NOMO-1 treated with dmso at 0.1 percent for 144 hours (cell line): ENCODE measurements at regions not wholly inside any gene's neighbourhood (a gene's known extent, or its start where the extent isn't known, plus 50 kb on each side); places are given as distances from the start of the nearest gene placed in this dataset.

Experiments
- DNase-seq: peaks from one replicate; lab custom pipeline; 2025; ENCODE audit not compliant: unreplicated experiment; lab: John Stamatoyannopoulos, UW

DNA sequence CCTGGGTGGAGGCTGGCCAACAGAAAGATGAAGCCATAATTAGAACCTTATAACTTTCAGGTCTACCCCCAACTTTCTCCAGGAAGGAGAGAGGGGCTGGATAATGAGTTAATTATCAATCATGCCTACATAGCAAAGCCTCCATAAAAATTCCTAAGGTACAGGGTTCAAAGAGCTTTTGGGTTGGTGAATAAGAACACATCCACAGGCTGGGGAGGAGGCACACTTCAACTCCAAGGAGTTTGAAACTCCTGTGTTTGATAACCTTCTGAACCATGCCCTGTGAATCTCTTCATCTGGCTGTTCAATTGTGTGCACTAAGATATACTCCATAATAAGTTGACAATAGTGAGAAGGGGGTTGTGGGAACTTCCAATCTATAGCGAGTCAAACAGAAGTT is 552.3 kb downstream of the TDRD15 start:
- no peak for DNase-seq

DNA sequence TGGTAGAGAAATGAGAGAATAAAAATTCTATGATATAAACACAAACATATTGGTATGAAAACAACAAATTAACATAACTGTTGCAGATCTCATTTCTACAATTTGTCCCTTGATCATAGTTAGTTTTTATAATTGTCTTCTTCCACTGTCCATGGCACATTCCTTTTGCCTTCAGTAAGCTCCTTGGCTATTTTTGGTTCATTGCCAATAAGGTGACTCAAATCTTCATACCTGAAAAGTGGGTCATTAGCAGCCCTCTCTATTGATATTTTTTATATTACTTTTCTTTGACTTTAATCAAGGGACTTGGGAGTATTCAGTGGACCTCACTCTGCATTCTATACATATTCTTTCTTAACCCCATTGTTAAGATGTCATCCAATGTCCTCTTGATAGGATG is 552.9 kb downstream of the TDRD15 start:
- DNase-seq, result no peak

DNA sequence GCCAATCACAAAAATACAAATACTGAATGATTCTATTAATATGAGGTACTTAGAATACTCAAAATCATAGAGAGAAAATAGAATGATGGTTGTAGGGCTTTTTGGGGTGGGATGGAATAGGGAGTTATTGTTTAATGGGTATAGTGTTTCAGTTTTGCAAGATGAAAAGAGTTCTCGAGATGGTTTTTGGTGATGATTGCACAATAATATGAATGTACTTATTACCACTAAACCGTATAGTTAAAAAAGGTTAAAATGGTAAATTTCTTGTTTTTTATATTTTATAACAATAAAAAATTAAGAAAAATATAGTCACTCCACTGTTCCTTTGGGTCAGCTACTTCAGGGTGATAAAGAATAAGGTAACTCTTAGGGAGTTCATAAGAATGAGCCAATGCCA is 560.1 kb downstream of the TDRD15 start:
- DNase-seq, result no peak

DNA sequence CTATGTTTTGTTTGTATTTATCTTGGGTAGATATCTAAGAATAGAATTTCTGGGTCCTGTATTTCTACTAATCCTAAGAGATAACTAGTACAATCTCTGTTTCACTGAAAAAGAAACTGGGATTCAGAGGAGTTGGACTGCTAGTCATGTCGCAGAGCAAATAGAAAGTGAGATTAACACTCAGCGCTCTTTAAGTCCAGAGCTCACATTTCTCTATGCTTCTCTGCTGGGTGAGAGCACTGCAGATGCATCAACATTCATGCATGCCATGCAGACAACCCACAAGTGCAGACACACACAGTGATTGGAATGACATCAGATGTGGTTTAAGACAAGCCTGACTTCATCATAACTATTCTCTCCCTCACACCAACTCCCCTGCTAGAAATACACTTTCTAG is 563.8 kb downstream of the TDRD15 start:
- no peak for DNase-seq

DNA sequence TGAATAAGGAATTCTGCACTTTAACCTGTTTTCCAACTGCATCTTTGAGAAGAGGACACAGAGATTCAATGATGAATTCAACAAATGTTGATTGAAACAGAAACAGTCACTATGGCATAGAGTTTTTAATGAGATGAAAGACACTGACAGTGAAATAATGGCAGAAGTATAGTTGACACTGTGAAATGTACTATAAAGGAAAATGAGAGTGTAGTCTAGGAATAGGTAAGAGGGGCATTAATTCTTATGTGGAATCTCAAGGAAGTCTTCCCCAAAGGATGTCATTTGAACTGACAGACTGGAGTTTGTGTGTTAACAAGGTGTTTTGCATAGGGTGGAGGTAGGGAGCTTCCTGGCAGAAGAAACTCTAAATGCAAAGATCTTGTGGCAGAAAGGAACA is 566.2 kb downstream of the TDRD15 start:
- no peak for DNase-seq

GRCh38 chr2:21693081-21693480 is 569.3 kb downstream of the TDRD15 start:
- no peak for DNase-seq

GRCh38 chr2:21694079-21694878 is 570.5 kb downstream of the TDRD15 start:
- DNase-seq, result no peak

GRCh38 chr2:21696900-21697299 is 573.1 kb downstream of the TDRD15 start:
- no peak for DNase-seq

GRCh38 chr2:21700644-21701043 is 576.9 kb downstream of the TDRD15 start:
- no peak for DNase-seq

- no peak for DNase-seq
Observed at GRCh38 chr2:21710031-21710430, 586.3 kb downstream of the TDRD15 start.

- no peak for DNase-seq
Observed at GRCh38 chr2:21710496-21710895, 586.7 kb downstream of the TDRD15 start.

GRCh38 chr2:21715887-21716286 is 592.1 kb downstream of the TDRD15 start:
- DNase-seq, result no peak

DNA sequence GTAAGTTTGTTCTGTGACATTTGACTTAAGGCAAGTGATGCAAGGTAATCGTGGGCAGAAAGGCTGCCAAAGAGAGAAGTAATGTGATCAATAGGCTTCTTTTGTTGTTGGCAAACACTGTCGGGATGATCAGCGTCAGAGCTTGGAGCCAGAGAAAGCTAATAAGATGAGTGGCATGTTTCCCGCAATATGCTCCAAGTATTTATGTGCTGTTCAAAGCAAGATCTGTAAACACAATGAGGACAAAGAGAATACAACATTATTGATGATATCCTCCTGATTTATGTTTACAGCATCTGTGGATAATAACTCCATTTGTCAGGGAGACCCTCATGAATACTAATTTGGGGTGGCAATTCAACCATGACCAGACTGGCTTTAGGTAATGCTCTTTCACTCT is 603.3 kb downstream of the TDRD15 start:
- no peak for DNase-seq

DNA sequence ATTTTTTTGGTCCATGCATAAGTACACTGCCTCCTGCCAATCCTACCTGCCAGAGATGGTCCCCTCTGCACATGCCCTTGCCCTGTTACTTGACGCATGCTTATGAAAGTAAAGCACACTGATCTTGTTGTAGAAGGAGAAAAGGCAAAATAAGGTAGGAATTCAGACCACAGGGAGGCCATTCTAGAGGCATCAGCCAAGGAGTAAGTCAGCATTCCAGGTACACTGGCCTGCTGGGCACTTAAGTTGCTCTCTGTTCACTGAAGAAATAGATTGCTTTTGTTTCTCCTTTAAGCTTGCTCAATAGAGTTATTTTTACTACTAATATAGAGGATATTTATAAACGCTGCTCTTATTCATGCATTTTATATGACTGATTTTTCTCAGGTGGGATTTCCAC is 604.4 kb downstream of the TDRD15 start:
- DNase-seq, result no peak

DNA sequence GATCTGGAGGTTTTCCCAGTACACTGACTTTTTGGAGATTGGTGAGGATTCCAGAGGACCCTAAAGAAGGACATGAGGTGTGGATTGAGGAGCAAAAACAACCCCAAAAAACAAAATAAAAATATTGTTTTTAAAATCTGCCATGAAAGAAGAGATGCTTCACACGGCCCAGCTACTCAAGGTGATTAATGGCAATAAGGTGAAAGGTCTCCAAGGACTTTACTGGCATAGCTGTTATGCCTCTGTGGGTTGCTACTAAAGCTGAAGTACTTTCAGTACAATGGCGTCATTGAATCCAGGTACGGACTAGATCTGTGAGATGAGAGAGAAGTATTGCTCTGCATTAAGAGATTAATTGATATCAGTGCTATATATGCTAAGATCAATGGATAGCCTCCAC is 606.4 kb downstream of the TDRD15 start:
- DNase-seq, result no peak

DNA sequence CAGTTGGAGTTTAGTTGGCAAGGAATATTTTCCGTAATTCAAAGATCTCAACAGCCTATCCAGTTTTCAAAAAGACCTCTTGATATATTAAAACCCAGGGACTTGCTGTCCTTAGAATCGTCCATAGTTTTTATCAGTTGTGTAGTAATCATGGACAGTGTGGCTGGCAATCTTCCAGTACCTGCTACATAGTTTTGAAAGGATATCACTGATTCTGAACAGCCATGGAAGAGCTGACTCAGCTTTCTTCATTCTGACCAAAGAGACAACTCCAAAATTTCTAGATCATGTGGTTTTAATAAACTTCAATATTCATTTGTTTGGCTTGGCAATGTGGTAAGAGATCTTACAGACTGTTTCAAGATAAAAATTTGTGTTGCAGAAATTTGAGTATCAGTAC is 616.7 kb downstream of the TDRD15 start:
- no peak for DNase-seq

DNA sequence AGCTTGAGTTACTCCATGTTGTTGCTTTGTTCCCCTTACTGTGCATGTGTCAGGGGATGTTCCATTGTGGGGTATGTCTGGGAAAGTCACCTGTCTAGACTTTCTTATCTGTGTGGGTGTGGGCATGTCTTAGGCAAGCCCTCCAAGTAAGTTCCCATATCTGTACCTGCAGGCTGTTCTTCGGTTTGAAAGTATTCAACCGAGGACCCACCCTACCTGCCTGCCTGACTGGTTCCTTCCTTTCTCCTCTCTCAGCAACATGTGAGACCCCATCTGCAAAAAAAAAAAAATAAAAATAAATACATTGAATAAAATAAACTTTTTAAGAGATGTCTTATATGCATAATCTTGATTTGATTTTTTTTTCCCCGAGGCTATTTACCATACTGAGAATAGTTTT is 622.7 kb downstream of the TDRD15 start:
- DNase-seq, result no peak

- no peak for DNase-seq
Observed at GRCh38 chr2:21748501-21748900, 624.7 kb downstream of the TDRD15 start.

GRCh38 chr2:21754164-21754788 is 630.5 kb downstream of the TDRD15 start:
- no peak for DNase-seq

DNA sequence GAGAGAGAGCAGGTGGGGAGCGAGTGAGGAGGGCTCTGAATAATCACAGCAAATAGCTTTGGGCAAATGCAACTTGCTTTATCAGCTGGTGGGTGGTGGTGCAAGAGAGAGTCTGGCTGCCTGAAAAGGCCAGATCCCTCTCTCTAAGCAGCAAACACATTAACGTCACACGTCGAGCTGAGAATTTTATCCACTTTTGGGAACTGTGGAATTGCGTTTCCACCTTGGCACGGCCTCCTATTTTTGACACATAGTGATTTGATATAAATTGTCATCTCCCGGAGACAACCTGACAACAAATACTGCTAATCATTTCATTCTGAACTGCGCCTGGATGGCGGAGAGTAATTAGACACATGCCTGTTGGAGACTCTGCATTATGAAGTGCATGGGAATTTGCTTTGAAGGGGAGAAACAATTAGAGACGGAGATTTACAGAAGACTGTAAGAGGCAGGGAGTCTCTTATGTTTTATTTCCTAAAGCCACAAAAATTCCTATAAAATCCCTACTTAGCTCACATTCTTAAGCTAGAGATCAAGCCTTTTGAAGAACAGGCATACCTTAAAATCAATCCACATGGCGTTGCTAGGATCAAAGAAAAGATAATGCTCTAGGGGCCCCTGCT is 634.1 kb downstream of the TDRD15 start:
- no peak for DNase-seq

- DNase-seq, result peak; percentile 49
Observed at GRCh38 chr2:21759819-21760218, 636.1 kb downstream of the TDRD15 start.

GRCh38 chr2:21761361-21761760 is 637.6 kb downstream of the TDRD15 start:
- DNase-seq, result no peak
